Coronary artery (tissue), 2 donors: ENCODE measurements at regions not wholly inside any gene's neighbourhood (a gene's known extent, or its start where the extent isn't known, plus 50 kb on each side); places are given as distances from the start of the nearest gene placed in this dataset.

Experiments used
- DNase-seq: peaks from one replicate; pipeline ENCODE4 v3.0.0-alpha.2; 2017; ENCODE audit warnings: low spot score
- H3K27ac ChIP-seq, 2 donors: fragments of 200-600 bp; sonication (generic); one replicate each; pipeline ENCODE4 v1.5.1; 2016 to 2019
- H3K4me3 ChIP-seq: fragments of 200-600 bp; sonication (generic); 2 replicates; pipeline ENCODE4 v1.5.1; 2016; ENCODE audit warnings: mild to moderate bottlenecking, moderate library complexity
- CTCF ChIP-seq: fragments of 200-600 bp; sonication (generic); IDR thresholded peaks from one replicate; pipeline ENCODE4 v1.5.1; 2019; ENCODE audit warnings: antibody characterized with exemption

GRCh38 chr6:48183178-48183577, 72.2 kb upstream of the PTCHD4 start:
- Histone ChIP-seq H3K4me3 (no peak overlapping the region), H3K27ac (no peak overlapping the region)
- no peak for TF ChIP-seq CTCF
- no peak for DNase-seq

GRCh38 chr6:48178700-48179099, 67.7 kb upstream of the PTCHD4 start:
- Histone ChIP-seq H3K27ac (no peak overlapping the region), H3K4me3 (no peak overlapping the region)
- no peak for DNase-seq
- TF ChIP-seq CTCF: no peak

GRCh38 chr6:48177786-48178185, 66.8 kb upstream of the PTCHD4 start:
- Histone ChIP-seq H3K4me3 (no peak overlapping the region), H3K27ac (no peak overlapping the region)
- no peak for TF ChIP-seq CTCF
- no peak for DNase-seq

- H3K27ac ChIP-seq: no peak overlapping the region
- no peak for DNase-seq
- no peak for TF ChIP-seq CTCF
- H3K4me3 ChIP-seq: no peak overlapping the region
Measured at GRCh38 chr6:48176645-48177308, 65.8 kb upstream of the PTCHD4 start.

- no peak for DNase-seq
- H3K4me3 ChIP-seq: no peak overlapping the region
- H3K27ac ChIP-seq: no peak overlapping the region
Measured at GRCh38 chr6:48169635-48170034, 58.6 kb upstream of the PTCHD4 start.

More at GRCh38 chr6:48169635-48170034, 58.6 kb upstream of the PTCHD4 start:
- TF ChIP-seq CTCF: no peak
